Osteoblast (primary cell): ENCODE measurements at regions not wholly inside any gene's neighbourhood (a gene's known extent, or its start where the extent isn't known, plus 50 kb on each side); places are given as distances from the start of the nearest gene placed in this dataset.

Experiments used
- DNase-seq: peaks from one replicate; pipeline ENCODE4 v3.0.0; 2011; ENCODE audit warnings: low spot score, mixed read lengths; ENCODE audit not compliant: insufficient read length; ENCODE audit errors: missing footprints
- H2AFZ ChIP-seq: 2 replicates; pipeline ENCODE4 v1.6.0; 2011; ENCODE audit warnings: mild to moderate bottlenecking, low read length
- H3K27ac ChIP-seq: 2 replicates; pipeline ENCODE4 v1.5.1; 2011; ENCODE audit warnings: mild to moderate bottlenecking, low read depth, low read length, moderate library complexity
- H3K27me3 ChIP-seq: 2 replicates; pipeline ENCODE4 v1.6.0; 2012; ENCODE audit warnings: mild to moderate bottlenecking, control low read depth, inconsistent platforms, low read length, moderate library complexity; ENCODE audit not compliant: insufficient read depth
- H3K36me3 ChIP-seq: 2 replicates; pipeline ENCODE4 v1.5.1; 2011; ENCODE audit warnings: mild to moderate bottlenecking, low read length, control low read depth, moderate library complexity; ENCODE audit not compliant: insufficient read depth
- H3K4me1 ChIP-seq: 2 replicates; pipeline ENCODE4 v1.5.1; 2011; ENCODE audit warnings: mild to moderate bottlenecking, low read length, control low read depth, moderate library complexity; ENCODE audit not compliant: insufficient read depth
- H3K4me2 ChIP-seq: 2 replicates; pipeline ENCODE4 v1.6.0; 2011; ENCODE audit warnings: mild to moderate bottlenecking, low read length; ENCODE audit not compliant: insufficient read depth
- H3K4me3 ChIP-seq: fragments of 200-600 bp; sonication (generic); 3 replicates; pipeline ENCODE4 v1.5.1; 2012; ENCODE audit warnings: mild to moderate bottlenecking, low read length, inconsistent platforms; ENCODE audit not compliant: insufficient read depth
- H3K79me2 ChIP-seq: 2 replicates; pipeline ENCODE4 v1.6.0; 2012; ENCODE audit warnings: mild to moderate bottlenecking, low read length, control low read depth, inconsistent platforms; ENCODE audit not compliant: insufficient read depth
- H3K9me3 ChIP-seq: 2 replicates; pipeline ENCODE4 v1.5.1; 2011; ENCODE audit warnings: low read depth, low read length, control low read depth
- H4K20me1 ChIP-seq: 2 replicates; pipeline ENCODE4 v1.6.0; 2012; ENCODE audit warnings: mild to moderate bottlenecking, low read length, control low read depth; ENCODE audit not compliant: insufficient read depth
- TF ChIP-seq, protein P1 (sequence below): IDR thresholded peaks from 2 replicates; pipeline ENCODE4 v1.5.1; 2011; ENCODE audit warnings: mild to moderate bottlenecking, low read depth, low read length, moderate library complexity; ENCODE audit errors: extremely low read depth

DNA sequence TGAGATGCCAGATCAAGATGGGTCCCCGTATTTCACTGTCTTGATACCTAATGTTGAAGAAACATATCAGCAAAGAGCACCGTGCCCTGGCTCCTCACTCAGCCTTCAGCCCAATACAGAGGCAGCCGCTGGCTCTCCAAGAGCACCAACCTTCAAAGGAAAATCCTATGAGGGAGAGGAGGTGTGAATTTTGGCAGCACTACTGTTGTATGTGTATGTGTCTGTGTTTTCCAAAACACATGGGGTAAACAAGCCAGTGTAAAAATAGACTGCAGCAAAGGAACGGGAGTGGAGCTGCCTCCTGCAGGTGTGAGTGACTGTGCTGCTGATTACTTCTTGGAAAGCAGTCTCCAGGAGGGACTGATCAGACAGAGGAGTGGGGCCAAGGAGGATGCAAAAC lies 194.0 kb upstream of the CDH5 start:
- H3K4me1 ChIP-seq: no peaks in the 10 kb centered on the region
- H3K27me3 ChIP-seq: no peaks in the 10 kb centered on the region
- no peaks in the 10 kb centered on the region for H3K9me3 ChIP-seq
- no peaks in the 10 kb centered on the region for H3K36me3 ChIP-seq
- H3K4me3 ChIP-seq: no peak overlapping the region
- DNase-seq: no peak
- H2AFZ ChIP-seq: no peak overlapping the region
- H4K20me1 ChIP-seq: no peaks in the 10 kb centered on the region
- no peak overlapping the region for H3K27ac ChIP-seq
- no peaks in the 10 kb centered on the region for H3K79me2 ChIP-seq
- TF ChIP-seq, protein P1, sequence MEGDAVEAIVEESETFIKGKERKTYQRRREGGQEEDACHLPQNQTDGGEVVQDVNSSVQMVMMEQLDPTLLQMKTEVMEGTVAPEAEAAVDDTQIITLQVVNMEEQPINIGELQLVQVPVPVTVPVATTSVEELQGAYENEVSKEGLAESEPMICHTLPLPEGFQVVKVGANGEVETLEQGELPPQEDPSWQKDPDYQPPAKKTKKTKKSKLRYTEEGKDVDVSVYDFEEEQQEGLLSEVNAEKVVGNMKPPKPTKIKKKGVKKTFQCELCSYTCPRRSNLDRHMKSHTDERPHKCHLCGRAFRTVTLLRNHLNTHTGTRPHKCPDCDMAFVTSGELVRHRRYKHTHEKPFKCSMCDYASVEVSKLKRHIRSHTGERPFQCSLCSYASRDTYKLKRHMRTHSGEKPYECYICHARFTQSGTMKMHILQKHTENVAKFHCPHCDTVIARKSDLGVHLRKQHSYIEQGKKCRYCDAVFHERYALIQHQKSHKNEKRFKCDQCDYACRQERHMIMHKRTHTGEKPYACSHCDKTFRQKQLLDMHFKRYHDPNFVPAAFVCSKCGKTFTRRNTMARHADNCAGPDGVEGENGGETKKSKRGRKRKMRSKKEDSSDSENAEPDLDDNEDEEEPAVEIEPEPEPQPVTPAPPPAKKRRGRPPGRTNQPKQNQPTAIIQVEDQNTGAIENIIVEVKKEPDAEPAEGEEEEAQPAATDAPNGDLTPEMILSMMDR: no peak
- no peak overlapping the region for H3K4me2 ChIP-seq

DNA sequence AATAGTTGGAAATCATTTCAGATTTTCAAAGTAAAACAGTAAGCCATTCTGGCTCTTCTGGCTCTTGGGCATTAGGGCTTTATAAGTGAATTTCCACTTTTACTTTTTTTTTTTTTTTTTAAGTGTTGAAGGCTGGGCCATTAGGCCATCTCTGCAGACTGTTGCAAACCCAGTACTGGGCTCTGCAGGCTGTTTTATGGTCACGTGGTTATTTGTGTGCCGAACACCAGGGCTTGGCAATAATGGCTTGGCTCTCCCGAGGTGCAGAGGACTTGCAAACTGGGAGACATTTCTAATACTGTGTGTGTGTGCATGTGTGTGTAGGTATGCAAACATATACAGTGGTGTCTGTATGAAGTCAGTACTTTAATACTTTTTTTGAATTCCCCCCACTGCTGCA lies 194.9 kb upstream of the CDH5 start:
- TF ChIP-seq, protein P1: no peak
- Histone ChIP-seq H3K27me3 (no peaks in the 10 kb centered on the region), H4K20me1 (no peaks in the 10 kb centered on the region), H3K4me3 (no peak overlapping the region), H3K36me3 (no peaks in the 10 kb centered on the region), H3K4me1 (no peaks in the 10 kb centered on the region), H3K9me3 (no peaks in the 10 kb centered on the region), H3K4me2 (no peak overlapping the region), H3K79me2 (no peaks in the 10 kb centered on the region), H3K27ac (no peak overlapping the region), H2AFZ (no peak overlapping the region)
- DNase-seq: no peak

DNA sequence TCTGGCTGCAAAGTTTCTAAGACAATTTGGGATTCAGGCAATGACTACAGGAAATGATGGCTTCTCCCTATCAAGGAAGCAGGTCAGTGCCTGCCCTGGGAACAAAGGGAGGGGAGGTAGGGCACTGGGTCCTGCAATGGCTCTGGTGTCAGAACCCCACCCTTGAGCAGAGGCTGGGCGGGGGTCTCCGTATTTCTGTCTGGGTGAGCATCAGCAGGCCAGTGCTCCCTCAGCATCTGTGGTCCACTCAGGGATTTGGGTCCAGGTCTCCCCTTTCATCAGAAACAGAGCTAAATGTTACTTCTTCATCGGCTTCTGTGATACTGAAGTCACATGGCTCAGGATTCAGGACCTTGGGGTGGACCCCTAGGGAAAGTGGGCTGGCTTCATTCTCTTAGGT lies 195.5 kb upstream of the CDH5 start:
- TF ChIP-seq, protein P1: no peak
- Histone ChIP-seq H3K27ac (no peak overlapping the region), H3K9me3 (no peaks in the 10 kb centered on the region), H3K36me3 (no peaks in the 10 kb centered on the region), H2AFZ (no peak overlapping the region), H3K4me3 (no peak overlapping the region), H3K4me1 (no peaks in the 10 kb centered on the region), H3K4me2 (no peak overlapping the region), H4K20me1 (no peaks in the 10 kb centered on the region), H3K27me3 (no peaks in the 10 kb centered on the region), H3K79me2 (no peaks in the 10 kb centered on the region)
- DNase-seq: no peak

DNA sequence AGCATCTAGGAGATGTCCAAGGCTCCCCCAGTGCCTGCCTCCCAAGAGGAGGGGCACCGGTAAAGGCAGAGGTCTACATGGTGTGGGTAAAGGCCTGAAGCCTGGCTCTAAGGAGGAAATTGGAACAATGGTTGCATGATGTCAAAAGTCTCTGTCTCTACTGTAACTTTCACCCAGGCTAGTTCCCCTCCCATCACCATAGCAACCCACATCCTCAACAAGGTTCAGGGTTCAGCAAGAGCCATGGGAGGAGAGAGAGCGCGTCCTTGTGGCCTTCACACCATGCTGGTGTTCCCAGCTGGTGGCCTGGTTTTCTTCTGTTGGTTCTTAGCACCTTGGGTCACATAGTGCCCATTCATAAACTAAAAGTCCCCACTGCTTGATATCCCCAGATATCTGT lies 196.7 kb upstream of the CDH5 start:
- Histone ChIP-seq H3K4me1 (no peaks in the 10 kb centered on the region), H3K36me3 (no peaks in the 10 kb centered on the region), H3K9me3 (no peaks in the 10 kb centered on the region), H3K4me2 (no peak overlapping the region), H3K4me3 (no peak overlapping the region), H3K27ac (no peak overlapping the region), H4K20me1 (no peaks in the 10 kb centered on the region), H3K79me2 (no peaks in the 10 kb centered on the region), H3K27me3 (no peaks in the 10 kb centered on the region), H2AFZ (no peak overlapping the region)
- DNase-seq: no peak
- TF ChIP-seq, protein P1: no peak
